Bronchial epithelial cell (primary cell): ENCODE measurements at regions not wholly inside any gene's neighbourhood (a gene's known extent, or its start where the extent isn't known, plus 50 kb on each side); places are given as distances from the start of the nearest gene placed in this dataset.

ENCODE experiments used
- DNase-seq: peaks from one replicate; pipeline ENCODE4 v3.0.0-alpha.2; 2010; ENCODE audit warnings: low read depth
- FAIRE-seq: peaks from 2 replicates; lab custom pipeline; 2011; peaks lifted over from hg19 to GRCh38; lab: Jason Lieb, UNC
- H3K27me3 ChIP-seq: 2 replicates; pipeline ENCODE4 v1.5.1; 2011; ENCODE audit warnings: low read length; ENCODE audit not compliant: control insufficient read depth, insufficient read depth
- H3K36me3 ChIP-seq: 2 replicates; pipeline ENCODE4 v1.5.1; 2011; ENCODE audit warnings: low read length; ENCODE audit not compliant: control insufficient read depth, insufficient read depth
- H3K4me3 ChIP-seq: 2 replicates; pipeline ENCODE4 v1.5.1; 2011; ENCODE audit warnings: mild to moderate bottlenecking, low read depth, low read length, control low read depth
- TF ChIP-seq, protein P1 (sequence below): IDR thresholded peaks from 2 replicates; pipeline ENCODE4 v1.5.1; 2011; ENCODE audit warnings: mild to moderate bottlenecking, moderate library complexity, low read length, control low read depth, inconsistent platforms; ENCODE audit not compliant: insufficient read depth, severe bottlenecking

- Histone ChIP-seq H3K27me3 (no peaks in the 10 kb centered on the region), H3K4me3 (no peak overlapping the region), H3K36me3 (no peaks in the 10 kb centered on the region)
- FAIRE-seq (no peak), DNase-seq (no peak)
- TF ChIP-seq, protein P1, sequence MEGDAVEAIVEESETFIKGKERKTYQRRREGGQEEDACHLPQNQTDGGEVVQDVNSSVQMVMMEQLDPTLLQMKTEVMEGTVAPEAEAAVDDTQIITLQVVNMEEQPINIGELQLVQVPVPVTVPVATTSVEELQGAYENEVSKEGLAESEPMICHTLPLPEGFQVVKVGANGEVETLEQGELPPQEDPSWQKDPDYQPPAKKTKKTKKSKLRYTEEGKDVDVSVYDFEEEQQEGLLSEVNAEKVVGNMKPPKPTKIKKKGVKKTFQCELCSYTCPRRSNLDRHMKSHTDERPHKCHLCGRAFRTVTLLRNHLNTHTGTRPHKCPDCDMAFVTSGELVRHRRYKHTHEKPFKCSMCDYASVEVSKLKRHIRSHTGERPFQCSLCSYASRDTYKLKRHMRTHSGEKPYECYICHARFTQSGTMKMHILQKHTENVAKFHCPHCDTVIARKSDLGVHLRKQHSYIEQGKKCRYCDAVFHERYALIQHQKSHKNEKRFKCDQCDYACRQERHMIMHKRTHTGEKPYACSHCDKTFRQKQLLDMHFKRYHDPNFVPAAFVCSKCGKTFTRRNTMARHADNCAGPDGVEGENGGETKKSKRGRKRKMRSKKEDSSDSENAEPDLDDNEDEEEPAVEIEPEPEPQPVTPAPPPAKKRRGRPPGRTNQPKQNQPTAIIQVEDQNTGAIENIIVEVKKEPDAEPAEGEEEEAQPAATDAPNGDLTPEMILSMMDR: no peak
These were observed 163.2 kb downstream of the TMEM167A start for GRCh38 chr5:82913971-82914370.

DNA sequence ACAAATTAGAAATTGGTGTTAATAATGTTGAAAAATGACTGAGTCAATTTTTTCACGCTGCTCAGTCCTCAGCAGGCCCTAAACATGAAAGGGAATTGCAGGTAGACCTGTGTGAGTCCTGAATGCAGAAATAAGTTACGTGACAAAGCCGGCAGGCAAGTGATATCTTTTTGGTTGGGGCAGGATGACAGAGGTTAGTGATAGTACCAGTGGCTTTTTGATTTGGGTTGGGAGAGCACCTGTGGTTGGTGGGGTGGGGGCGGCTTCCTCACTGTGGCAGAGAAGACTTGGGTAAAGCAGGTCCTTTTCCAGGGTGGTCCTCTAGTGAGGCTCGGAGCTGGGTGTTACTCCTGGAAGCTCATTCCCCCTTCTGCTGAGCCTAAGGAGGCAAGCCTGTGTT, 164.7 kb downstream of the TMEM167A start:
- TF ChIP-seq, protein P1: no peak
- Histone ChIP-seq H3K4me3 (no peak overlapping the region), H3K27me3 (no peaks in the 10 kb centered on the region), H3K36me3 (no peaks in the 10 kb centered on the region)
- FAIRE-seq (no peak), DNase-seq (no peak)

- no peaks in the 10 kb centered on the region for H3K27me3 ChIP-seq
- DNase-seq (no peak), FAIRE-seq (peak; percentile 72)
- no peak overlapping the region for H3K4me3 ChIP-seq
- TF ChIP-seq, protein P1: no peak
- no peaks in the 10 kb centered on the region for H3K36me3 ChIP-seq
These were observed 165.3 kb downstream of the TMEM167A start for GRCh38 chr5:82911910-82912309.

DNA sequence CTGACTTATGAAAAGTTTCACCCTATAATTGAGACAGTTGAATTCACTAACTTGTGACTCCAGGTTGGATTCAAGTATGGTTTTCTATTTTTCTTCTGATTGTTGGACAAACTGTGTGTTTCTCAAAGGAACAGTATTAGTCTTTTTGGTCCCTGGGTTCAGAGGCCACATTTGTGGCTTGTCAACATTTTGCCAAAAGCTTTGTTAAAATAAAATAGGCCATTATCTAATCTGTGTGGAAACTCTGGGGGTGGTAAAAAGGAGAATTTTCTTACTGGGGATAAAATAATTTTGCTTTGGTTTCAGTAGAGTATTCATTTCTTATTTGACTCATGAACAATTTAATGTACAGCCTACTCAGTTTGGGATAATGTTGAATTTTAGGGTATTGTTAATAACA, 166.3 kb downstream of the TMEM167A start:
- no peak for FAIRE-seq
- H3K4me3 ChIP-seq: no peak overlapping the region

GRCh38 chr5:82910491-82910890, 166.7 kb downstream of the TMEM167A start:
- TF ChIP-seq, protein P1: no peak
- no peaks in the 10 kb centered on the region for H3K36me3 ChIP-seq
- no peak overlapping the region for H3K4me3 ChIP-seq
- FAIRE-seq (no peak), DNase-seq (no peak)
- no peaks in the 10 kb centered on the region for H3K27me3 ChIP-seq

More for the DNA sequence above, 166.3 kb downstream of the TMEM167A start:
- H3K36me3 ChIP-seq: no peaks in the 10 kb centered on the region
- TF ChIP-seq, protein P1: no peak
- H3K27me3 ChIP-seq: no peaks in the 10 kb centered on the region
- DNase-seq: no peak

GRCh38 chr5:82909771-82910170, 167.4 kb downstream of the TMEM167A start:
- DNase-seq: no peak
- TF ChIP-seq, protein P1: no peak
- Histone ChIP-seq H3K4me3 (no peak overlapping the region), H3K36me3 (no peaks in the 10 kb centered on the region), H3K27me3 (no peaks in the 10 kb centered on the region)
- no peak for FAIRE-seq
